ENCODE measurements at regions not wholly inside any gene's neighbourhood (a gene's known extent, or its start where the extent isn't known, plus 50 kb on each side); places are given as distances from the start of the nearest gene placed in this dataset.
"Not testable (repeated sequence)": the region's sequence is repeated elsewhere in the genome, so short reads cannot be mapped to it uniquely, and the experiment has no call there.

DNA sequence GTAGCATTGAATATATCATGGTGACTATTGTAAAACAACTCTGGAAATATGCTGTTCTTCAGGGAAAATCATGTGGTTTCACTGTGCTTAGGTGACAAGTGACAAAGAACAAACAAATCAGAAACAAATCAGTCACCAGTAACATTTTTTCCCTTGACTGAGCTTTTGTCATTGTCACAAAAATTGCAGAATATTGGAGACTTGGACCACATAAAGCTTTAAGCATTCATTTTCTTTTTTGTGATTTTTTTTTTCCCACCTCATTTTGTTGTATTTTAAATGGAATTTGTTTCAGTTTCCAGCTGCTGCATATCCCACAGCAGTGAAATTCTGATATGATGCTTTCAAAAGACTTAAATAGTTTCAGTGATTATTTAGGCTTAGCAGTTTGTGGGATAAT is 1088.4 kb downstream of the OTOL1 start:
- no peak for DNase-seq
- Histone ChIP-seq H3K4me1 (ENCODE audit: control insufficient read depth, insufficient read depth, low read length) (no peaks in the 10 kb centered on the region), H3K27me3 (ENCODE audit: control insufficient read depth, insufficient read depth, low read length) (no peaks in the 10 kb centered on the region), H3K4me3 (ENCODE audit: low read length) (no peak overlapping the region), H3K9me3 (ENCODE audit: control insufficient read depth, low read depth, low read length) (no peaks in the 10 kb centered on the region), H3K36me3 (ENCODE audit: control insufficient read depth, insufficient read depth, low read length) (no peaks in the 10 kb centered on the region), H3K27ac (ENCODE audit: low read length) (no peak overlapping the region)

DNA sequence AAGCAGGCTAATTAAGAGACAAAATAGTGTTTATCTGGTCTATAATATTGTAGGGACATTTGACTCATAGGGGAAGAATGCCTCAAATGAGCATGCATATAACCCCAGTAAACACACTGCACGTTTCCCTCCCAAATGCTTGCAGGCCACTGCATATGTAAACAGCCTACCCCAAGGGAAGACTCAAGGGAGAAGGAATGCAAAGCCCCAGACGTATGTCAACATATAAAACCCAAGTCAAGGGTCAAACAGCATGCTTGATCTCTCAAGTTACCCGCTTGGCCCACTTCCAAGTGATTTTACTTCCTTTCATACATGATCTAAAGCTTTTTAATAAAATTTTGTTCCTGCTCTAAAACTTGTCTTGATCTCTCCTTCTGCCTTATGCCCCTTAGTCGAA is 1090.0 kb downstream of the OTOL1 start:
- no CpG with 5 or more reads among the region's 4 CpGs for WGBS (ENCODE audit: insufficient coverage, low lambda C conversion rate)
- DNase-seq, result no peak
- H3K27me3 ChIP-seq (ENCODE audit: control insufficient read depth, insufficient read depth, low read length), result no peaks in the 10 kb centered on the region
- no peaks in the 10 kb centered on the region for H3K4me1 ChIP-seq (ENCODE audit: control insufficient read depth, insufficient read depth, low read length)
- no peaks in the 10 kb centered on the region for H3K9me3 ChIP-seq (ENCODE audit: control insufficient read depth, low read depth, low read length)
- H3K27ac ChIP-seq (ENCODE audit: low read length), result no peak overlapping the region
- no peak overlapping the region for H3K4me3 ChIP-seq (ENCODE audit: low read length)
- H3K36me3 ChIP-seq (ENCODE audit: control insufficient read depth, insufficient read depth, low read length), result no peaks in the 10 kb centered on the region

DNA sequence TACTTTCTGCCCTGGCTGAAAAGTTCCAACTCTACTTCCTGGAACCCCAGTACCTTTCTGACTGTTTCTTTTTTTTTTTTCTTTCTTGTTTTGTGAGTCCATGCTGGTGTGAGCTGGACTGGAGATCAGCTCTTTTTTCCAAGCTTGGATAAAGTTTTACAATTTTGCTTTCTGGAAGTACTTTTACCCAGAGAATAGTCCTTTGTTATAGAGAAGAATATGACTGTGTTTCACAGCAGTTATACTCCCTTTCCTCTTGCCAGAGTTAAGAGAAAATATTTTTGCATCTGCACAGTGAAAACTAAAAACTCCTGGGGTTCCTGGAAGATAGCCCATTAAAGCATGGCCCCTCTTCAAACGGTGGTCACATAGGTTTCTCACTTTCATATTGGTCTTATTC is 1100.6 kb downstream of the OTOL1 start:
- Histone ChIP-seq H3K27me3 (ENCODE audit: control insufficient read depth, insufficient read depth, low read length) (no peaks in the 10 kb centered on the region), H3K27ac (ENCODE audit: low read length) (no peak overlapping the region), H3K4me3 (ENCODE audit: low read length) (no peak overlapping the region), H3K9me3 (ENCODE audit: control insufficient read depth, low read depth, low read length) (peaks cover 6% of the 10 kb centered on the region), H3K36me3 (ENCODE audit: control insufficient read depth, insufficient read depth, low read length) (no peaks in the 10 kb centered on the region), H3K4me1 (ENCODE audit: control insufficient read depth, insufficient read depth, low read length) (no peaks in the 10 kb centered on the region)
- 50% methylated on average over 1 of the region's 1 CpG for WGBS (ENCODE audit: insufficient coverage, low lambda C conversion rate)
- DNase-seq, result no peak

DNA sequence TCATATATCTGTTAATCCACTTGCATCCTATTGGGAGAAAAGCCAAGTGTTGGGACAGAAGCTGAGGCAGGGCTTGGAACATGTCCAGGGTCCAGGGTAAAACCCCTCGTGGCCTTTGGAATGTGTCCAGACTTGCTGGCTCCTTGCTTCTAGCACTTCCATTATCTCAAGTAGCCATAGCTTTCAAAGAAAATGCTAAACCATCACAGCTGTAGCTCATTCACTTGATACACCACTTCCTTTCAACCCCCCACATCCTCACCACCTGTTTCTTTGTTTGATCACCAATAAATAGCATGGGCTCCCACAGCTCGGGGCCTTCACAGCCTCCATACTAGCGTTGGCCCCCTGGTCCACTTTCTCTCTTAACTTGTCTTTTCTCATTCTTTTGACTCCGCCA is 1101.9 kb downstream of the OTOL1 start:
- not testable (repeated sequence) for H3K4me3 ChIP-seq (ENCODE audit: low read length); DNase-seq; H3K4me1 ChIP-seq (ENCODE audit: control insufficient read depth, insufficient read depth, low read length); H3K36me3 ChIP-seq (ENCODE audit: control insufficient read depth, insufficient read depth, low read length); H3K9me3 ChIP-seq (ENCODE audit: control insufficient read depth, low read depth, low read length); H3K27ac ChIP-seq (ENCODE audit: low read length); H3K27me3 ChIP-seq (ENCODE audit: control insufficient read depth, insufficient read depth, low read length)
- 75% methylated on average over 2 of the region's 4 CpGs for WGBS (ENCODE audit: insufficient coverage, low lambda C conversion rate)

DNA sequence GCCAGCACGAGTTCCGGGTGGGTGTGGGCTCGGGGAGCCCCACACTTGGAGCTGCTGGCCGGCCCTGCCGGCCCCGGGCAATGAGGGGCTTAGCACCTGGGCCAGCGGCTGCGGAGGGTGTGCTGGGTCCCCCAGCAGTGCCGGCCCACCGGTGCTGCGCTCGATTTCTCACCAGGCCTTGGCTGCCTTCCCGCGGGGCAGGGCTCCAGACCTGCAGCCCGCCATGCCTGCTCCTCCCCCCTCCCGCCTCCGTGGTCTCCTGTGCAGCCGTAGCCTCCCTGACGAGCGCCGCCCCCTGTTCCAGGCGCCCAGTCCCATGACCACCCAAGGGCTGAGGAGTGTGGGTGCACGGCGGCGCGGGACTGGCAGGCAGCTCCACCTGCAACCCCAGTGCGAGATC is 1103.1 kb downstream of the OTOL1 start:
- not testable (repeated sequence) for H3K4me3 ChIP-seq (ENCODE audit: low read length); H3K27me3 ChIP-seq (ENCODE audit: control insufficient read depth, insufficient read depth, low read length); H3K9me3 ChIP-seq (ENCODE audit: control insufficient read depth, low read depth, low read length); DNase-seq; H3K36me3 ChIP-seq (ENCODE audit: control insufficient read depth, insufficient read depth, low read length); H3K27ac ChIP-seq (ENCODE audit: low read length); H3K4me1 ChIP-seq (ENCODE audit: control insufficient read depth, insufficient read depth, low read length)
- no CpG with 5 or more reads among the region's 27 CpGs for WGBS (ENCODE audit: insufficient coverage, low lambda C conversion rate)

DNA sequence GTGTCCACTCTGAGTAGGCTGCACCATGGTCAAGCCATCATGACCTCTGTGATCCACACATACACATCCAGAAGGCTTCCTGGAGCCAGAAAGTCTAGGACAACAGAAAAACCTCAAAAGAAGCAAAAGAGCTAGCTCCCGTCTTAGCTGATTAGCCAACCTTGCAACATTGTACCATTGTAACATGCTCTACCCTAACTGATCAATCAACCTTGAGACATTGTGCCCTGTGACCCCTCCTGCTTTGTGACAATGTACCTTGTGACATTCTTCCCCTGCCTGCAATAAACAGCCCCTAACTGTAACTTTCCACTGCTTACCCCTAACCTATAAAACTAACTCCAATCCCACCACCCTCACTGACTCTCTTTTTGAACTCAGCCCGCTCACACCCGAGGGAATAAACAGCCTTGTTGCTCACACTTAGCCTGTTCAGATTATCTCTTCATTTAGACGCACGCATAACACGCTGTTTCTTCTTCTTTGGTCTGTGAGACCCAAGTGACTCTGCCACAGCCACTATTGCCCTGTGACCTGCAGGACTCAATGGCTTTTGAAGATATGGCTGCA is 1104.6 kb downstream of the OTOL1 start:
- Histone ChIP-seq H3K27me3 (ENCODE audit: control insufficient read depth, insufficient read depth, low read length) (no peaks in the 10 kb centered on the region), H3K9me3 (ENCODE audit: control insufficient read depth, low read depth, low read length) (peaks cover 6% of the 10 kb centered on the region), H3K4me3 (ENCODE audit: low read length) (no peak overlapping the region), H3K4me1 (ENCODE audit: control insufficient read depth, insufficient read depth, low read length) (no peaks in the 10 kb centered on the region), H3K27ac (ENCODE audit: low read length) (no peak overlapping the region), H3K36me3 (ENCODE audit: control insufficient read depth, insufficient read depth, low read length) (no peaks in the 10 kb centered on the region)
- no CpG with 5 or more reads among the region's 6 CpGs for WGBS (ENCODE audit: insufficient coverage, low lambda C conversion rate)
- no peak for DNase-seq

DNA sequence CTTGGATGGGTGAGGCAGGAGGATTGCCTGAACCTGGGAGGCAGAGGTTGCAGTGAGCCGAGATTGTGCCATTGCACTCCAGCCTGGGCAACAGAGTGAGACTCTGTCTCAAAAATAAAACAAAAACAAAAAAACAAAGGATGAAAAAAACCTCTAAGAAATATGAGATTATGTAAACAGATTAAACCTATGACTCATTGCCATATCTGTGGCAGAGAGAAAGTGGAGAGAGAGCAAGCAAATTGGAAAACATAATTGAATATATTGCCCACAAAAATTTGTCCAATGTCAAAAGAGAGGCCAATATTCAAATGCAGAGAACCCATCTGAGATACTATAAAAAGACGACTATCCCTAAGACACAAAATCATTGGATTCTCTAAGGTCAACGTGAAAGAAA is 1106.0 kb downstream of the OTOL1 start:
- DNase-seq, result no peak
- 100% methylated on average over 2 of the region's 3 CpGs for WGBS (ENCODE audit: insufficient coverage, low lambda C conversion rate)
- Histone ChIP-seq H3K4me1 (ENCODE audit: control insufficient read depth, insufficient read depth, low read length) (no peaks in the 10 kb centered on the region), H3K27me3 (ENCODE audit: control insufficient read depth, insufficient read depth, low read length) (no peaks in the 10 kb centered on the region), H3K9me3 (ENCODE audit: control insufficient read depth, low read depth, low read length) (peaks cover 6% of the 10 kb centered on the region), H3K27ac (ENCODE audit: low read length) (no peak overlapping the region), H3K36me3 (ENCODE audit: control insufficient read depth, insufficient read depth, low read length) (no peaks in the 10 kb centered on the region), H3K4me3 (ENCODE audit: low read length) (no peak overlapping the region)

DNA sequence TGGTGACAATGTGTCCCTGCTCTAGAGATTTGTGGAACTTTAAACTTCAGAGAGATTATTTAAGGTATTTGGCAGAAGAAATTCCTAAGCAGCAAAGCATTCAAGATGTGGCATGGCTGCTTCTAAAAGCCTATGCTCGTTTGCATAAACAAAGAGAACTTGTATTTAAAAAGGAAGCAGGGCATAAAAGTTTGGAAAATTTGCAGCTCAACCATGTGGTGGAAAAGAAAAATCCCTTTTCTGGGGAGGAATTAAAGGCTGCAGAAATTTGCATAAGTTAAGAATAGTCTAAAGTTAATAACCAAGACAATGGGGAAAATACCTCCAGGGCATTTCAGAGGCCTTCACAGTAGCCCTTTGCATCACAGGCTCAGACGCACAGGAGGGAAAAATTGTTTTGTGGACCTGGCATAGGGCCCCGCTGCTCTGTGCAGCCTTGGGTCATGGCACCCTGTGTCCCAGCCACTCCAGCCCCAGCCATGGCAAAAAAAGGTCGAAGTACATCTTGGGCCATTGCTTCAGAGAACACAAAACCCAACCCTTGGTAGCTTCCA is 1109.1 kb downstream of the OTOL1 start:
- H3K4me3 ChIP-seq (ENCODE audit: low read length), result no peak overlapping the region
- no peak overlapping the region for H3K27ac ChIP-seq (ENCODE audit: low read length)
- DNase-seq, result no peak
- no peaks in the 10 kb centered on the region for H3K27me3 ChIP-seq (ENCODE audit: control insufficient read depth, insufficient read depth, low read length)
- no peaks in the 10 kb centered on the region for H3K4me1 ChIP-seq (ENCODE audit: control insufficient read depth, insufficient read depth, low read length)
- no peaks in the 10 kb centered on the region for H3K36me3 ChIP-seq (ENCODE audit: control insufficient read depth, insufficient read depth, low read length)
- H3K9me3 ChIP-seq (ENCODE audit: control insufficient read depth, low read depth, low read length), result no peaks in the 10 kb centered on the region
- no CpG with 5 or more reads among the region's 4 CpGs for WGBS (ENCODE audit: insufficient coverage, low lambda C conversion rate)

DNA sequence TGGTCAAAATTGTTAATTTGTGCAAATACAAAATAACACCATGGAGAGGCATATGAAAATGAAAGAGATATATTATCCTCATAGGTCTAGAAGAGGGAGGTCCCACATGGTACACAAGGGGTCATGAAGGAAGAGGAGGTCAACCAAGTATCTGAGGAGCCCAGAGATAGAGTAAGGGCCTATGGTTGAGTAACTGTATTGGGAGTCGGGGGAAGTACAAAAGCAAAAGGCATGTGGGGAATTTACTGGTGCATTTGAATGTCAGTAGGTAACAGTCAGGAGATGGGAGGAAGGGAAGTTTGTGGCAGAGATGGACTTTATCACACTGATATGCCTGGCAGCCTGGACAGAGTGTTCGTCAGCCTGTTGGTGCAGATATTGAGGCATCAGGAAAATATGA is 1113.7 kb downstream of the OTOL1 start:
- no peak for DNase-seq
- no peaks in the 10 kb centered on the region for H3K4me1 ChIP-seq (ENCODE audit: control insufficient read depth, insufficient read depth, low read length)
- no peaks in the 10 kb centered on the region for H3K27me3 ChIP-seq (ENCODE audit: control insufficient read depth, insufficient read depth, low read length)
- WGBS (ENCODE audit: insufficient coverage, low lambda C conversion rate), result no CpG with 5 or more reads among the region's 2 CpGs
- no peaks in the 10 kb centered on the region for H3K9me3 ChIP-seq (ENCODE audit: control insufficient read depth, low read depth, low read length)
- no peaks in the 10 kb centered on the region for H3K36me3 ChIP-seq (ENCODE audit: control insufficient read depth, insufficient read depth, low read length)
- H3K27ac ChIP-seq (ENCODE audit: low read length), result no peak overlapping the region
- H3K4me3 ChIP-seq (ENCODE audit: low read length), result no peak overlapping the region

DNA sequence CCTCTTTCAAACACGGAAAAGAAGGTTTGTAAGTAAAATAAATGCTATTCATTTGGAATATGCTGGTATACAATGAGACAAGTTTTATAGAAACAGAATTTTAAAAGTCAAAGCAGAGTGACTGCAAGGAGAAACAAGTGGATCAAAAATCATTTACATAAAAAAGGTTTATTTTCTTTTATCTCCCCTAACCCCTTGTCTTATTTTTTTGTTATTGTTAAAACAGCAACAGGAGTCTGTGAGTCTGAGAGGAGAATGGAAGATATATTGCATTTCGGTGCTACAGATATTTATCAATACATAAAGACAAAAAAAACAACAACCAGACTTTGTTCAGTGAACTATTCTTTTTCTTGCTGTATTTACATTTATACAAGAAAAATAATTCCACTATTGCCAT is 1116.4 kb downstream of the OTOL1 start:
- Histone ChIP-seq H3K4me1 (ENCODE audit: control insufficient read depth, insufficient read depth, low read length) (no peaks in the 10 kb centered on the region), H3K27me3 (ENCODE audit: control insufficient read depth, insufficient read depth, low read length) (no peaks in the 10 kb centered on the region), H3K4me3 (ENCODE audit: low read length) (no peak overlapping the region), H3K36me3 (ENCODE audit: control insufficient read depth, insufficient read depth, low read length) (no peaks in the 10 kb centered on the region), H3K9me3 (ENCODE audit: control insufficient read depth, low read depth, low read length) (no peaks in the 10 kb centered on the region), H3K27ac (ENCODE audit: low read length) (no peak overlapping the region)
- DNase-seq, result no peak
- WGBS (ENCODE audit: insufficient coverage, low lambda C conversion rate), result 88% methylated on average over 2 of the region's 2 CpGs

DNA sequence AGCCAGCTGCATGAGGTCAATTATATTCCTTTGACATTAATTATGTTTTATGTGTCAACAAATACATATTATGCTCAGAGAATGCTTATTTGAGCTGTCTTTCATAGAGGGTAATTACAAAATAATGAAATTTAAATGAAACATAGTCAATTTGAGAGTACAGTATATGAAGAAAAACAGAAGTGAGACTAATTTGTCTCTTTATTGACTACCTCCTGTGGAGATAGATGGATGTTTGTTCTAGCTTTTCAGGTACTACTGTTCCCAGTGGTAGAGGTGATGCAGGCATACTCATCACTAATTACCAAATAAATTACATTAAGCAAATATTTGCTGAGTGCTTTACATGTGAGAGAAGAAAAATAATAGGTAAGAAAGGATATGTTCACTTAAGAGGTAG is 1129.6 kb downstream of the OTOL1 start:
- DNase-seq, result no peak
- H3K27ac ChIP-seq (ENCODE audit: low read length), result no peak overlapping the region
- H3K9me3 ChIP-seq (ENCODE audit: control insufficient read depth, low read depth, low read length), result no peaks in the 10 kb centered on the region
- no peaks in the 10 kb centered on the region for H3K4me1 ChIP-seq (ENCODE audit: control insufficient read depth, insufficient read depth, low read length)
- H3K4me3 ChIP-seq (ENCODE audit: low read length), result no peak overlapping the region
- H3K36me3 ChIP-seq (ENCODE audit: control insufficient read depth, insufficient read depth, low read length), result no peaks in the 10 kb centered on the region
- H3K27me3 ChIP-seq (ENCODE audit: control insufficient read depth, insufficient read depth, low read length), result no peaks in the 10 kb centered on the region
